22Rv1 (cell line): ENCODE measurements at regions not wholly inside any gene's neighbourhood (a gene's known extent, or its start where the extent isn't known, plus 50 kb on each side); places are given as distances from the start of the nearest gene placed in this dataset.

ENCODE experiments used
- CTCF ChIP-seq: fragments of 450-650 bp; IDR thresholded peaks from 2 replicates; pipeline ENCODE4 v1.5.1; 2017; ENCODE audit warnings: mild to moderate bottlenecking
- ZFX ChIP-seq: fragments of 450-650 bp; IDR thresholded peaks from 2 replicates; pipeline ENCODE4 v1.6.1; 2017; ENCODE audit warnings: antibody characterized with exemption, borderline replicate concordance

DNA sequence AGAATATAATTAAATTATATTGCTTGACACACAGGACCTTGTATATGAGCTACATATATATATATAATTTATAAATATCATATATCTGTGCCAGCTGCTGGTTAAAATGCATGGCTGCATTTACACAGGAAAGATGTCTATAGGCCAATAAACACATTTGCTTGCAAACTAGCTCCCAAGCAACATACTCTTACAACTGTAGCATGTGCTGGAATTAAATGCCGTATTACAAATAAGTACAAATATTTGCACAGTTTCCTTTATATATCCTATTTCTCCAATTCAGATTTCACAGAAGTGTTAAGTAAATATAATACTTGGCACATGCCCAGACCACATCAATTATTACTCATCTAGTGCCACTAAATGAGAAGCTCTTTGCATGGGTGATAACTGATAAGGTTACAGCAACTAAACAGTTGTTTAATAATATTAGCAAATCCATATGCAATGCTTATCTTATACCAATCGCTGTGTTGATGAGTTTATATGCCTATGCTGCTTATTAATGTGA, 66.7 kb upstream of the E2F7 start:
- TF ChIP-seq CTCF (no peak), ZFX (no peak)
